Karpas-422 (cell line): ENCODE measurements at regions not wholly inside any gene's neighbourhood (a gene's known extent, or its start where the extent isn't known, plus 50 kb on each side); places are given as distances from the start of the nearest gene placed in this dataset.

Experiments used
- DNase-seq: peaks from one replicate; pipeline ENCODE4 v3.0.0-alpha.2; 2015
- H2AFZ ChIP-seq: fragments of 200-600 bp; sonication (generic); 2 replicates; pipeline ENCODE4 v1.6.1; 2014; ENCODE audit warnings: antibody characterized with exemption, low read length, mixed read lengths
- H3K27ac ChIP-seq: fragments of 200-600 bp; sonication (generic); 2 replicates; pipeline ENCODE4 v1.5.1; 2014; ENCODE audit warnings: mild to moderate bottlenecking, low read length, moderate library complexity
- H3K27me3 ChIP-seq: fragments of 200-600 bp; sonication (generic); 2 replicates; pipeline ENCODE4 v1.6.1; 2014; ENCODE audit warnings: low read length, mixed read lengths
- H3K36me3 ChIP-seq: fragments of 200-600 bp; sonication (generic); 2 replicates; pipeline ENCODE4 v1.6.1; 2014; ENCODE audit warnings: low read length, mixed read lengths; ENCODE audit not compliant: insufficient read depth
- H3K4me1 ChIP-seq: fragments of 200-600 bp; sonication (generic); 2 replicates; pipeline ENCODE4 v1.6.1; 2014; ENCODE audit warnings: mild to moderate bottlenecking, low read length, mixed read lengths
- H3K4me2 ChIP-seq: fragments of 200-600 bp; sonication (generic); 2 replicates; pipeline ENCODE4 v1.6.1; 2014; ENCODE audit warnings: low read length, low read depth, mild to moderate bottlenecking; ENCODE audit not compliant: poor library complexity, severe bottlenecking
- H3K4me3 ChIP-seq: fragments of 200-600 bp; sonication (generic); 2 replicates; pipeline ENCODE4 v1.5.1; 2014; ENCODE audit warnings: mild to moderate bottlenecking, antibody characterized with exemption, low read length, mixed read lengths
- H3K79me2 ChIP-seq: fragments of 200-600 bp; sonication (generic); 2 replicates; pipeline ENCODE4 v1.6.1; 2014; ENCODE audit warnings: mild to moderate bottlenecking, low read length, mixed read lengths
- H3K9ac ChIP-seq: fragments of 200-600 bp; sonication (generic); 2 replicates; pipeline ENCODE4 v1.6.0; 2014; ENCODE audit warnings: low read length
- H3K9me2 ChIP-seq: fragments of 200-600 bp; sonication (generic), shearing (Covaris generic); replicated peaks from 2 replicates; pipeline ENCODE4 v1.6.0; 2014; ENCODE audit warnings: mild to moderate bottlenecking, low read length, moderate library complexity; ENCODE audit not compliant: insufficient read depth
- H3K9me3 ChIP-seq: fragments of 300-700, 200-600 bp; sonication (generic); 2 replicates; pipeline ENCODE4 v1.6.1; 2014; ENCODE audit warnings: low read length, mixed read lengths
- H4K20me1 ChIP-seq: fragments of 200-600 bp; sonication (generic); 2 replicates; pipeline ENCODE4 v1.6.1; 2014; ENCODE audit warnings: mild to moderate bottlenecking, antibody characterized with exemption, low read length, low read depth; ENCODE audit not compliant: insufficient read depth

GRCh38 chr4:10326075-10326474, 131.2 kb downstream of the ZNF518B start:
- H3K27ac ChIP-seq: no peak overlapping the region

DNA sequence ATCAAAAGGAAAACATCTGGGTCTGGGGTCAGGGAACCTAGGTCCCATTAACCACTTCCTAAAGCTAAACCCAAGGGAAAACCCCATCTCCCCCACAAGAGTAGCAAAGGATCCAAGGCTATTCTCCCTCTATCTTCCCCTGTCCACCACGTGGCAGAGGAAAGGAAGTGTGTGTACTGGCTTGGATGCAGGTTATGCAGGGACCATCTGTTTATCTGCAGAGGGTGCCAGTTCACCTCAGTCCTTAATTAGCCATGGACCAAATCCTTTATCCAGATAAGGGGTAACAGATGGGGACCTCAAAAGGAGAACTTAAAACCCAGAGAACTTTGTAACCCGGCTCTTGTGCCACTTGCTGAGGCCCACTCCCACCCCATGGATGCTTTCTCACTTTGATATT, 135.3 kb downstream of the ZNF518B start:
- DNase-seq: no peak
- no peak overlapping the region for H3K4me3 ChIP-seq
- H2AFZ ChIP-seq: no peak overlapping the region
- H3K4me2 ChIP-seq: no peak overlapping the region
- no peaks in the 10 kb centered on the region for H3K9me2 ChIP-seq
- no peaks in the 10 kb centered on the region for H3K79me2 ChIP-seq
- no peaks in the 10 kb centered on the region for H3K36me3 ChIP-seq
- H3K27me3 ChIP-seq: no peaks in the 10 kb centered on the region
- no peaks in the 10 kb centered on the region for H3K9me3 ChIP-seq
- no peak overlapping the region for H3K9ac ChIP-seq
- no peaks in the 10 kb centered on the region for H3K4me1 ChIP-seq
- H4K20me1 ChIP-seq: no peaks in the 10 kb centered on the region
- H3K27ac ChIP-seq: no peak overlapping the region

More at GRCh38 chr4:10326075-10326474, 131.2 kb downstream of the ZNF518B start:
- H2AFZ ChIP-seq: no peak overlapping the region
- no peaks in the 10 kb centered on the region for H3K4me1 ChIP-seq
- no peak for DNase-seq
- H3K9ac ChIP-seq: no peak overlapping the region
- no peaks in the 10 kb centered on the region for H3K36me3 ChIP-seq
- H3K4me3 ChIP-seq: no peak overlapping the region
- no peaks in the 10 kb centered on the region for H3K9me2 ChIP-seq
- no peaks in the 10 kb centered on the region for H3K79me2 ChIP-seq
- no peak overlapping the region for H3K4me2 ChIP-seq
- no peaks in the 10 kb centered on the region for H3K9me3 ChIP-seq
- H4K20me1 ChIP-seq: no peaks in the 10 kb centered on the region
- no peaks in the 10 kb centered on the region for H3K27me3 ChIP-seq

- Histone ChIP-seq H3K4me2 (no peak overlapping the region), H3K79me2 (no peaks in the 10 kb centered on the region), H3K27me3 (no peaks in the 10 kb centered on the region), H3K9me3 (no peaks in the 10 kb centered on the region), H3K9me2 (no peaks in the 10 kb centered on the region), H3K4me3 (no peak overlapping the region), H2AFZ (no peak overlapping the region), H3K36me3 (no peaks in the 10 kb centered on the region), H3K9ac (no peak overlapping the region), H4K20me1 (no peaks in the 10 kb centered on the region), H3K27ac (no peak overlapping the region), H3K4me1 (no peaks in the 10 kb centered on the region)
- no peak for DNase-seq
Observed at GRCh38 chr4:10320130-10320529, 137.1 kb downstream of the ZNF518B start.

GRCh38 chr4:10317345-10317744, 139.9 kb downstream of the ZNF518B start:
- Histone ChIP-seq H4K20me1 (no peaks in the 10 kb centered on the region), H3K9me2 (no peaks in the 10 kb centered on the region), H3K4me3 (no peak overlapping the region), H3K27me3 (no peaks in the 10 kb centered on the region), H3K36me3 (no peaks in the 10 kb centered on the region), H3K79me2 (no peaks in the 10 kb centered on the region), H3K9ac (no peak overlapping the region), H3K9me3 (no peaks in the 10 kb centered on the region), H3K27ac (no peak overlapping the region), H2AFZ (no peak overlapping the region), H3K4me1 (no peaks in the 10 kb centered on the region), H3K4me2 (no peak overlapping the region)
- no peak for DNase-seq

GRCh38 chr4:10316851-10317250, 140.4 kb downstream of the ZNF518B start:
- Histone ChIP-seq H3K36me3 (no peaks in the 10 kb centered on the region), H2AFZ (no peak overlapping the region), H3K4me3 (no peak overlapping the region), H4K20me1 (no peaks in the 10 kb centered on the region), H3K9me2 (no peaks in the 10 kb centered on the region), H3K9ac (no peak overlapping the region), H3K27me3 (no peaks in the 10 kb centered on the region), H3K4me1 (no peaks in the 10 kb centered on the region), H3K4me2 (no peak overlapping the region), H3K79me2 (no peaks in the 10 kb centered on the region), H3K27ac (no peak overlapping the region), H3K9me3 (no peaks in the 10 kb centered on the region)
- DNase-seq: no peak

- Histone ChIP-seq H3K36me3 (no peaks in the 10 kb centered on the region), H3K27me3 (no peaks in the 10 kb centered on the region), H4K20me1 (no peaks in the 10 kb centered on the region), H3K9ac (no peak overlapping the region), H3K9me2 (no peaks in the 10 kb centered on the region), H3K4me2 (no peak overlapping the region), H3K79me2 (no peaks in the 10 kb centered on the region), H2AFZ (no peak overlapping the region), H3K4me1 (no peaks in the 10 kb centered on the region), H3K27ac (no peak overlapping the region), H3K4me3 (no peak overlapping the region), H3K9me3 (no peaks in the 10 kb centered on the region)
- DNase-seq: no peak
Observed at GRCh38 chr4:10315638-10316037, 141.6 kb downstream of the ZNF518B start.

DNA sequence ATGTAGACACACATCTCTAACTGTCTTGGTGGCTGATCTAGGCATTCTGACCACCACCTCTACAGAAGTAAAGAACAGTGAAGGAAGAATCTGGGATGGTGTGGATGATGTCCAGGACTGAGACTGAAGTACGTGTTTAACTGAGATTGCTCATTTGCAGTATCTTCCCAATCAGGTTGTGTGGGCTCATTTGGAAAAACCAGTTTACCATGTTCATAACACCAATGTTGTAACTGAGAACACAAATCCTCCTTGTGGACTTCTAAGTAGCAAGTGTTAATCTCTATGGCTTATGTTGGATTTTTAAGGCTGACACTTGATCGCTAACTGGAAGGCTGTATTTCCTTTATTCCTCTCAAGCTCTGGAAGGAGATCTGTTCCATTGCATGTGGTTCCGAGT, 144.7 kb downstream of the ZNF518B start:
- Histone ChIP-seq H3K27me3 (no peaks in the 10 kb centered on the region), H3K4me2 (no peak overlapping the region), H3K9me2 (no peaks in the 10 kb centered on the region), H3K4me1 (no peaks in the 10 kb centered on the region), H3K9me3 (no peaks in the 10 kb centered on the region), H2AFZ (no peak overlapping the region), H3K79me2 (no peaks in the 10 kb centered on the region), H3K27ac (no peak overlapping the region), H3K4me3 (no peak overlapping the region), H4K20me1 (no peaks in the 10 kb centered on the region), H3K9ac (no peak overlapping the region), H3K36me3 (no peaks in the 10 kb centered on the region)
- no peak for DNase-seq

GRCh38 chr4:10311939-10312338, 145.3 kb downstream of the ZNF518B start:
- Histone ChIP-seq H3K79me2 (no peaks in the 10 kb centered on the region), H3K9me3 (no peaks in the 10 kb centered on the region), H3K9me2 (no peaks in the 10 kb centered on the region), H3K4me3 (no peak overlapping the region), H3K27ac (no peak overlapping the region), H4K20me1 (no peaks in the 10 kb centered on the region), H3K36me3 (no peaks in the 10 kb centered on the region), H3K27me3 (no peaks in the 10 kb centered on the region), H3K4me2 (no peak overlapping the region), H2AFZ (no peak overlapping the region), H3K9ac (no peak overlapping the region), H3K4me1 (no peaks in the 10 kb centered on the region)
- no peak for DNase-seq

- no peak for DNase-seq
- H3K27ac ChIP-seq: no peak overlapping the region
- H3K4me3 ChIP-seq: no peak overlapping the region
- no peaks in the 10 kb centered on the region for H3K4me1 ChIP-seq
- H3K4me2 ChIP-seq: no peak overlapping the region
- no peaks in the 10 kb centered on the region for H4K20me1 ChIP-seq
- no peaks in the 10 kb centered on the region for H3K9me3 ChIP-seq
- no peaks in the 10 kb centered on the region for H3K9me2 ChIP-seq
- no peak overlapping the region for H2AFZ ChIP-seq
- H3K79me2 ChIP-seq: no peaks in the 10 kb centered on the region
- no peaks in the 10 kb centered on the region for H3K27me3 ChIP-seq
- no peaks in the 10 kb centered on the region for H3K36me3 ChIP-seq
- H3K9ac ChIP-seq: no peak overlapping the region
Observed at GRCh38 chr4:10305816-10306215, 151.4 kb downstream of the ZNF518B start.
